GM21786 (cell line): ENCODE measurements at regions not wholly inside any gene's neighbourhood (a gene's known extent, or its start where the extent isn't known, plus 50 kb on each side); places are given as distances from the start of the nearest gene placed in this dataset.

Source experiments
- ATAC-seq: cut with Tn5 transposase; IDR thresholded peaks from one replicate; pipeline ENCODE4 v1.9.1; 2021; ENCODE audit not compliant: unreplicated experiment

- ATAC-seq = no peak
Measured at GRCh38 chr6:33967966-33968724, 164.3 kb upstream of the MLN start.

- ATAC-seq = no peak
Measured at GRCh38 chr6:33967265-33967767, 163.5 kb upstream of the MLN start.

GRCh38 chr6:33966536-33966935 lies 162.7 kb upstream of the MLN start:
- no peak for ATAC-seq

- ATAC-seq = no peak
Measured at GRCh38 chr6:33965766-33966165, 162.0 kb upstream of the MLN start.

GRCh38 chr6:33964387-33964786 lies 160.6 kb upstream of the MLN start:
- no peak for ATAC-seq

- no peak for ATAC-seq
Measured at GRCh38 chr6:33963136-33963750, 159.4 kb upstream of the MLN start.

GRCh38 chr6:33962246-33963027 lies 158.6 kb upstream of the MLN start:
- no peak for ATAC-seq

- ATAC-seq = no peak
Measured at GRCh38 chr6:33961691-33962090, 157.9 kb upstream of the MLN start.

GRCh38 chr6:33960345-33961313 lies 156.8 kb upstream of the MLN start:
- no peak for ATAC-seq

GRCh38 chr6:33959661-33960344 lies 156.0 kb upstream of the MLN start:
- no peak for ATAC-seq

- ATAC-seq = no peak
Measured at GRCh38 chr6:33959329-33959651, 155.5 kb upstream of the MLN start.

- ATAC-seq = no peak
Measured at GRCh38 chr6:33958526-33959328, 154.9 kb upstream of the MLN start.

- ATAC-seq = no peak
Measured at GRCh38 chr6:33957892-33958525, 154.2 kb upstream of the MLN start.

- ATAC-seq = no peak
Measured at GRCh38 chr6:33957131-33957891, 153.5 kb upstream of the MLN start.

GRCh38 chr6:33956206-33956605 lies 152.4 kb upstream of the MLN start:
- no peak for ATAC-seq

- ATAC-seq = no peak
Measured at GRCh38 chr6:33955566-33955965, 151.8 kb upstream of the MLN start.

GRCh38 chr6:33954453-33954852 lies 150.7 kb upstream of the MLN start:
- ATAC-seq = no peak

- ATAC-seq = no peak
Measured at GRCh38 chr6:33953171-33953570, 149.4 kb upstream of the MLN start.
